ENCODE measurements at regions not wholly inside any gene's neighbourhood (a gene's known extent, or its start where the extent isn't known, plus 50 kb on each side); places are given as distances from the start of the nearest gene placed in this dataset.

- no peaks in the 10 kb centered on the region for H3K79me2 ChIP-seq (ENCODE audit: insufficient read depth)
- no peaks in the 10 kb centered on the region for H3K9me3 ChIP-seq (ENCODE audit: low read depth)
- peak overlapping the region; percentile 63 for H3K4me2 ChIP-seq (ENCODE audit: unreplicated experiment)
- no peaks in the 10 kb centered on the region for H4K20me1 ChIP-seq (ENCODE audit: insufficient read depth)
- in situ Hi-C loops (cut with MboI), result no loop called here
- no peaks in the 10 kb centered on the region for H3K9me2 ChIP-seq (ENCODE audit: insufficient read depth)
- no peak overlapping the region for H2AFZ ChIP-seq
- peaks cover 59% of the 10 kb centered on the region for H3K4me1 ChIP-seq (ENCODE audit: insufficient read depth)
- no peaks in the 10 kb centered on the region for H3K27me3 ChIP-seq (replicated peaks; ENCODE audit: insufficient read depth)
- TF ChIP-seq EZH2 (IDR thresholded peaks at IDR 0.05; ENCODE audit: insufficient read depth, poor library complexity, severe bottlenecking) (no peak), EZH2phosphoT487 (IDR thresholded peaks at IDR 0.05; ENCODE audit: insufficient read depth, low read depth) (no peak)
- WGBS, 2 experiments (ENCODE audit: low coverage in 1 of 2, low lambda C conversion rate in 2 of 2, missing lambda C conversion rate in 2 of 2), result 11 to 16% methylated on average over 19 of the region's 19 CpGs
- H3K27ac ChIP-seq, result peak overlapping the region; percentile 96
- peaks cover 50% of the 10 kb centered on the region for H3F3A ChIP-seq (ENCODE audit: insufficient read depth)
- DNase-seq, result peak; percentile 71
- no peaks in the 10 kb centered on the region for H3K36me3 ChIP-seq (ENCODE audit: low read depth)
- peak overlapping the region; percentile 50 for H3K4me3 ChIP-seq
- H3K9ac ChIP-seq, result peak overlapping the region; percentile 79
Observed at GRCh38 chr16:86663685-86664521, 85.6 kb downstream of the FOXL1 start.

DNA sequence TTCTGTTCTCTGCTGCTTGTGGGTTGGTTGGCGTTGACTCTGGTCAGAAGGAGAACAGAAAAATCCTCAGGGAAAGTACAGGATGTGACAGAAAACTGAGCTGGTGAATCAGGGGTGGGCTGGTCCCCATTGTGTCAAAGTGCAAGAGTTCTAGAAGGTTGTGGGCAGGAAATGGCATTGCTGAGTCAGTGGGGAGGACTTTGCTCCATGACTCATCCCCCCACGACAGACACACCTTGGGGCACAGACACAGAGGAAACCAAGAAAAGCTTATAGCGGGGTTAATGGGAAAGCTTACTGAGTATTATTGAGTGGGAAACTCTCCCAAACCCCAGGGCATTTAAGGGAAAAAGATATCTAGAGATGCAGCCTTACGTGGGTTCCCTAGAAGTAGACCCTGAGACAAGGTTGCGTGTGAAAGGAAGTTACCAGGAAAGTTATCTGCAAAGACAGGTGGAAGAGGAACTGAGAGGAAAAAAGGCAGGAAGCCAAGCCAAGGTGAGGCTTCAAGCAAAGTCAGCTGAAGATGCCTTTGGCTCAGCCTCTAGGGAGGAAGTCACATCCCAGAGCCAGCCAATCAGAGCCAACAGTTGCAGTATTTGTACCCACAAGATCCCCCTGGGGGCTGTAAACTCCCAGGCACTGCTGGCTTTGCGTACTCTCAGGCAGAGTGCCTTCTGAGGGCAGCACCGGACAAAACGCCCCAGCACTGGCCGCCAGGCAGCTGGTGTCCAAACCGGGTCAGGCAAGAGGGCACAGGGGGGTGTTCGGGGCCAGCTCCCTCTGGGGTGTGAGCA, 86.4 kb downstream of the FOXL1 start:
- in situ Hi-C loops (cut with MboI), result no loop called here
- H3K4me2 ChIP-seq (ENCODE audit: unreplicated experiment), result peak overlapping the region; percentile 63

DNA sequence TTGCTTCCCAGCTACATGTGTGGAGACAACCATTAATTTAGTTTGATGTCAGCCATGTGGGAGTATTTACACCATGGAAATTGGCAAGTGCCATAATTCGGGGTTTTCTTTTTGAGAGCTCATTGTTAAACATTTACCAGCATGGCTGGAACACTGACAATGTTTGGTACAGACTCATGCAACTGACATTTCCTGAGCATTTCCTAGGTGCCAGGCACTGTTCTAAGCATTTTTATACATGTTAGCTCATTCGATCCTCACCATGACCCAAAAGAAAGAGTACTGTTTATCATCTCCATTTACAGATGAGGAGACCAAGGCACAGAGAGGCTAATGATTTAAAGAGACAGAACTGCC, 86.9 kb downstream of the FOXL1 start:
- DNase-seq, result peak; percentile 94
- H2AFZ ChIP-seq, result no peak overlapping the region
- no peaks in the 10 kb centered on the region for H3K9me2 ChIP-seq (ENCODE audit: insufficient read depth)
- H4K20me1 ChIP-seq (ENCODE audit: insufficient read depth), result no peaks in the 10 kb centered on the region
- H3K27me3 ChIP-seq (replicated peaks; ENCODE audit: insufficient read depth), result no peaks in the 10 kb centered on the region
- H3K79me2 ChIP-seq (ENCODE audit: insufficient read depth), result no peaks in the 10 kb centered on the region
- peaks cover 50% of the 10 kb centered on the region for H3F3A ChIP-seq (ENCODE audit: insufficient read depth)
- 0 to 5% methylated on average over 2 of the region's 2 CpGs for WGBS, 2 experiments (ENCODE audit: low coverage in 1 of 2, low lambda C conversion rate in 2 of 2, missing lambda C conversion rate in 2 of 2)
- peak overlapping the region; percentile 63 for H3K4me2 ChIP-seq (ENCODE audit: unreplicated experiment)
- H3K27ac ChIP-seq, result peak overlapping the region; percentile 96
- peaks cover 59% of the 10 kb centered on the region for H3K4me1 ChIP-seq (ENCODE audit: insufficient read depth)
- no peaks in the 10 kb centered on the region for H3K9me3 ChIP-seq (ENCODE audit: low read depth)
- TF ChIP-seq EZH2 (IDR thresholded peaks at IDR 0.05; ENCODE audit: insufficient read depth, poor library complexity, severe bottlenecking), result no peak
- TF ChIP-seq EZH2phosphoT487 (IDR thresholded peaks at IDR 0.05; ENCODE audit: insufficient read depth, low read depth), result no peak
- in situ Hi-C loops (cut with MboI), result no loop called here
- H3K4me3 ChIP-seq, result peak overlapping the region; percentile 50
- peak overlapping the region; percentile 79; the same call in 1 of the 2 replicates for H3K9ac ChIP-seq
- H3K36me3 ChIP-seq (ENCODE audit: low read depth), result no peaks in the 10 kb centered on the region

More for the DNA sequence above, 86.4 kb downstream of the FOXL1 start:
- Histone ChIP-seq H3K27ac (peak overlapping the region; percentile 96), H3K36me3 (ENCODE audit: low read depth) (no peaks in the 10 kb centered on the region), H3K9me3 (ENCODE audit: low read depth) (no peaks in the 10 kb centered on the region), H3F3A (ENCODE audit: insufficient read depth) (peaks cover 50% of the 10 kb centered on the region), H3K79me2 (ENCODE audit: insufficient read depth) (no peaks in the 10 kb centered on the region), H2AFZ (no peak overlapping the region), H3K4me3 (peak overlapping the region; percentile 50), H3K4me1 (ENCODE audit: insufficient read depth) (peaks cover 59% of the 10 kb centered on the region), H3K9me2 (ENCODE audit: insufficient read depth) (no peaks in the 10 kb centered on the region), H4K20me1 (ENCODE audit: insufficient read depth) (no peaks in the 10 kb centered on the region), H3K9ac (peak overlapping the region; percentile 79), H3K27me3 (replicated peaks; ENCODE audit: insufficient read depth) (no peaks in the 10 kb centered on the region)
- 22 to 28% methylated on average over 11 of the region's 11 CpGs for WGBS, 2 experiments (ENCODE audit: low coverage in 1 of 2, low lambda C conversion rate in 2 of 2, missing lambda C conversion rate in 2 of 2)
- peak; percentile 96 for DNase-seq
- TF ChIP-seq EZH2phosphoT487 (IDR thresholded peaks at IDR 0.05; ENCODE audit: insufficient read depth, low read depth) (no peak), EZH2 (IDR thresholded peaks at IDR 0.05; ENCODE audit: insufficient read depth, poor library complexity, severe bottlenecking) (no peak)

DNA sequence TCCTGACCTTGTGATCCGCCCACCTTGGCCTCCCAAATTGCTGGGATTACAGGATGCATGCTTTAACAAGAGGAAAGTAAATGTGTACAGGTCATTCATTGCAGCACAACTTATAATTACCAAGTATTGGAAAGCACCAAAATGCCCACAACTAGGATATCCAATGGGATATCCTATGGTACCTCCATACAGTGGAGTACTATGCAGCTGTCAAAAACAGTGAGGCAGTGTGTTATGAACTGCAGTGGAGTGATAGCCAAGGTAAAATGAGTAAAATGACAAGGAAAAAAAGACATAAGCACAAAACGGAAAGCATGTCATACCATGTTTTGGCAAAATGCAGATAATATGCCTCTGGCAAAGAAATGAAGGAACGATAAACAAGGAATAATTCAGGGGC, 87.6 kb downstream of the FOXL1 start:
- H3F3A ChIP-seq (ENCODE audit: insufficient read depth), result peaks cover 50% of the 10 kb centered on the region
- no peaks in the 10 kb centered on the region for H3K79me2 ChIP-seq (ENCODE audit: insufficient read depth)
- DNase-seq, result no peak
- in situ Hi-C loops (cut with MboI), result no loop called here
- no peaks in the 10 kb centered on the region for H3K9me2 ChIP-seq (ENCODE audit: insufficient read depth)
- H3K36me3 ChIP-seq (ENCODE audit: low read depth), result no peaks in the 10 kb centered on the region
- no peaks in the 10 kb centered on the region for H3K27me3 ChIP-seq (replicated peaks; ENCODE audit: insufficient read depth)
- H2AFZ ChIP-seq, result no peak overlapping the region
- no peak for TF ChIP-seq EZH2 (IDR thresholded peaks at IDR 0.05; ENCODE audit: insufficient read depth, poor library complexity, severe bottlenecking)
- TF ChIP-seq EZH2phosphoT487 (IDR thresholded peaks at IDR 0.05; ENCODE audit: insufficient read depth, low read depth), result no peak
- 94 to 96% methylated on average over 3 of the region's 3 CpGs for WGBS, 2 experiments (ENCODE audit: low coverage in 1 of 2, low lambda C conversion rate in 2 of 2, missing lambda C conversion rate in 2 of 2)
- peaks cover 59% of the 10 kb centered on the region for H3K4me1 ChIP-seq (ENCODE audit: insufficient read depth)
- H3K27ac ChIP-seq, result peak overlapping the region; percentile 96
- H4K20me1 ChIP-seq (ENCODE audit: insufficient read depth), result no peaks in the 10 kb centered on the region
- H3K4me3 ChIP-seq, result no peak overlapping the region
- no peak overlapping the region for H3K9ac ChIP-seq
- H3K9me3 ChIP-seq (ENCODE audit: low read depth), result no peaks in the 10 kb centered on the region
- H3K4me2 ChIP-seq (ENCODE audit: unreplicated experiment), result no peak overlapping the region

All from GM23248 (cell line).